ENCODE measurements at regions not wholly inside any gene's neighbourhood (a gene's known extent, or its start where the extent isn't known, plus 50 kb on each side); places are given as distances from the start of the nearest gene placed in this dataset.

DNA sequence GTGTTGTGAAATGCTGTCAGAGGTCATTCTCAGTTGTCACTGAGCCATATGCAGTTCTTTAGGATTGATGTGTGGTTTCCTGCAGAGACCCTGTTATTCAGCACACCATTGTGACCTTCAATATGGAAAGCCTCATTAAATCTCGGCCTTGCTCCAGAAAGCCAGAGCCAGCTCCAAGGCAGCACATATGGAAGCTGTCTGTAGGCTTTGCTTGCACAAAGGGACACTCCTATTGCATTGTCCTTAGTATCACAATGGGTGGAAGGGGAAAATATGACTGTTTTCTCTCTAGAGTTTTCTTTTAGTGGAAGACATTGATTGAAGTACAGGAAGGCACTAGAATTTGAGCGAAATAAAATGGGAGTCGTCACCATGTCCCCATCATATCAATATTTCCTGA is 179.0 kb downstream of the CEP135 start:
- no peak for TF ChIP-seq POLR2A (IDR thresholded peaks at IDR 0.05)
- TF ChIP-seq, protein P1, sequence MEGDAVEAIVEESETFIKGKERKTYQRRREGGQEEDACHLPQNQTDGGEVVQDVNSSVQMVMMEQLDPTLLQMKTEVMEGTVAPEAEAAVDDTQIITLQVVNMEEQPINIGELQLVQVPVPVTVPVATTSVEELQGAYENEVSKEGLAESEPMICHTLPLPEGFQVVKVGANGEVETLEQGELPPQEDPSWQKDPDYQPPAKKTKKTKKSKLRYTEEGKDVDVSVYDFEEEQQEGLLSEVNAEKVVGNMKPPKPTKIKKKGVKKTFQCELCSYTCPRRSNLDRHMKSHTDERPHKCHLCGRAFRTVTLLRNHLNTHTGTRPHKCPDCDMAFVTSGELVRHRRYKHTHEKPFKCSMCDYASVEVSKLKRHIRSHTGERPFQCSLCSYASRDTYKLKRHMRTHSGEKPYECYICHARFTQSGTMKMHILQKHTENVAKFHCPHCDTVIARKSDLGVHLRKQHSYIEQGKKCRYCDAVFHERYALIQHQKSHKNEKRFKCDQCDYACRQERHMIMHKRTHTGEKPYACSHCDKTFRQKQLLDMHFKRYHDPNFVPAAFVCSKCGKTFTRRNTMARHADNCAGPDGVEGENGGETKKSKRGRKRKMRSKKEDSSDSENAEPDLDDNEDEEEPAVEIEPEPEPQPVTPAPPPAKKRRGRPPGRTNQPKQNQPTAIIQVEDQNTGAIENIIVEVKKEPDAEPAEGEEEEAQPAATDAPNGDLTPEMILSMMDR (IDR thresholded peaks at IDR 0.05) = no peak
- Histone ChIP-seq H3K27ac (no peak overlapping the region), H3K9me3 (no peaks in the 10 kb centered on the region), H3K4me1 (no peaks in the 10 kb centered on the region), H3K36me3 (no peaks in the 10 kb centered on the region), H3K27me3 (no peaks in the 10 kb centered on the region), H3K4me3 (no peak overlapping the region)
- DNase-seq = no peak

GRCh38 chr4:56123547-56123946 is 174.8 kb downstream of the CEP135 start:
- Histone ChIP-seq H3K9me3 (no peaks in the 10 kb centered on the region), H3K4me1 (no peaks in the 10 kb centered on the region), H3K27ac (no peak overlapping the region), H3K27me3 (no peaks in the 10 kb centered on the region), H3K4me3 (no peak overlapping the region), H3K36me3 (no peaks in the 10 kb centered on the region)
- no peak for DNase-seq
- TF ChIP-seq POLR2A (IDR thresholded peaks at IDR 0.05) = no peak
- TF ChIP-seq, protein P1 (IDR thresholded peaks at IDR 0.05) = no peak

GRCh38 chr4:56123051-56123450 is 174.3 kb downstream of the CEP135 start:
- TF ChIP-seq, protein P1 (IDR thresholded peaks at IDR 0.05) = no peak
- no peak for TF ChIP-seq POLR2A (IDR thresholded peaks at IDR 0.05)
- DNase-seq = no peak
- Histone ChIP-seq H3K4me1 (no peaks in the 10 kb centered on the region), H3K36me3 (no peaks in the 10 kb centered on the region), H3K9me3 (no peaks in the 10 kb centered on the region), H3K27ac (no peak overlapping the region), H3K27me3 (no peaks in the 10 kb centered on the region), H3K4me3 (no peak overlapping the region)

DNA sequence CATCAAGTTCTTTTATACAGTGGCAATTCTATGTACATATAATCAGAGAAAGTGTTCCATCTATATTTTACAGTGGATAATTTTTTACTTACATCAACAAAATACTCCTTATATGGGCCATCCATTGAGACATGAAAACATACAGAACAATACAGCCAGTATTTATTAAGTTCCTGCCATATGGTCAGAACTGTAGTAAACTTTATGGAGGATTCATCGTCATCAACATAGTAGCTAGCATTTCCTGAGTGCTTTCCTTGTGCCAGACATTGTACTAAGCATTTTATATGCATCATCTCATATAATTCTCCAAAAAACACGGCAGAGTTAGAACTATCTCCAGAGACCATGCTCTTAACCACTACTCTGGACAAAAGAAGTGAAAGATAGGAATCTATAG is 170.1 kb downstream of the CEP135 start:
- no peaks in the 10 kb centered on the region for H3K9me3 ChIP-seq
- no peak for DNase-seq
- H3K36me3 ChIP-seq = no peaks in the 10 kb centered on the region
- H3K27me3 ChIP-seq = no peaks in the 10 kb centered on the region
- H3K27ac ChIP-seq = no peak overlapping the region
- H3K4me1 ChIP-seq = no peaks in the 10 kb centered on the region
- TF ChIP-seq POLR2A (IDR thresholded peaks at IDR 0.05) = no peak
- TF ChIP-seq, protein P1 (IDR thresholded peaks at IDR 0.05) = no peak
- no peak overlapping the region for H3K4me3 ChIP-seq

DNA sequence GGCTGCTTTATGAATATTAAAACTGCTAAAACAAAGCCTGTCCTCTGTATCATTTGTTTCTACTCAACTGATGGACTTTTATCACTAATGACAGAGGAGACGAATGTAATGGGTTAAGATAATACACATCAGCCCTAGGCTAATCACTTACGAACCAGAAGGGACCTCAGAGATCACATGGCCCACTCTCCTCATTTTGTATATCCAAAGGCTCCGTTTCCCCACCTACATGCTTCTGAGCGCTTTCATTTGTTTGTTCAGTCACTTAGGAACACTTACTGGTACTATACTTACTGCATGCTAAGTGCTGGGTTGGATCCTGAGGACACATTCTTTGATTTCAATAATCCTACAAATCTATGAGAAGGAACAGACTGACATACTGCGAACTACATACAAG is 169.3 kb downstream of the CEP135 start:
- no peaks in the 10 kb centered on the region for H3K27me3 ChIP-seq
- H3K27ac ChIP-seq = no peak overlapping the region
- no peaks in the 10 kb centered on the region for H3K36me3 ChIP-seq
- H3K4me3 ChIP-seq = no peak overlapping the region
- no peak for DNase-seq
- no peaks in the 10 kb centered on the region for H3K4me1 ChIP-seq
- TF ChIP-seq POLR2A (IDR thresholded peaks at IDR 0.05) = no peak
- TF ChIP-seq, protein P1 (IDR thresholded peaks at IDR 0.05) = no peak
- H3K9me3 ChIP-seq = no peaks in the 10 kb centered on the region

- Histone ChIP-seq H3K27ac (no peak overlapping the region), H3K9me3 (no peaks in the 10 kb centered on the region), H3K36me3 (no peaks in the 10 kb centered on the region), H3K4me3 (no peak overlapping the region), H3K27me3 (no peaks in the 10 kb centered on the region), H3K4me1 (no peaks in the 10 kb centered on the region)
- no peak for DNase-seq
- no peak for TF ChIP-seq POLR2A (IDR thresholded peaks at IDR 0.05)
- TF ChIP-seq, protein P1 (IDR thresholded peaks at IDR 0.05) = no peak
These were observed 167.2 kb downstream of the CEP135 start for GRCh38 chr4:56115898-56116297.

Data from Peyer's patch (tissue), 4 donors.